ENCODE measurements at regions not wholly inside any gene's neighbourhood (a gene's known extent, or its start where the extent isn't known, plus 50 kb on each side); places are given as distances from the start of the nearest gene placed in this dataset.
"Not testable (repeated sequence)": the region's sequence is repeated elsewhere in the genome, so short reads cannot be mapped to it uniquely, and the experiment has no call there.

- no peaks in the 10 kb centered on the region for H3K36me3 ChIP-seq (ENCODE audit: insufficient read depth, low read length)
- H3K79me2 ChIP-seq (ENCODE audit: insufficient read depth, low read length), result no peaks in the 10 kb centered on the region
- H3K9ac ChIP-seq (ENCODE audit: low read length), result no peak overlapping the region
- no peak overlapping the region for H2AFZ ChIP-seq (ENCODE audit: low read depth, low read length)
- H3K27me3 Mint-ChIP-seq (ENCODE audit: low read depth, unreplicated experiment), result no peaks in the 10 kb centered on the region
- FAIRE-seq (no peak), DNase-seq (ENCODE audit: low read depth) (no peak)
- no peak overlapping the region for H3K27ac ChIP-seq (ENCODE audit: low read depth, low read length)
- H3K4me3 Mint-ChIP-seq (ENCODE audit: unreplicated experiment), result no peak overlapping the region
- no peak for TF ChIP-seq EZH2 (IDR thresholded peaks at IDR 0.05; ENCODE audit: insufficient read depth, low read length)
- TF ChIP-seq CTCF (IDR thresholded peaks at IDR 0.05; ENCODE audit: insufficient read depth, low read depth, low read length), result no peak
- no peak overlapping the region for H3K4me2 ChIP-seq (ENCODE audit: low read length)
- no peaks in the 10 kb centered on the region for H4K20me1 ChIP-seq (ENCODE audit: insufficient read depth, low read length)
- H3K9me3 Mint-ChIP-seq (ENCODE audit: unreplicated experiment), result peaks cover 2% of the 10 kb centered on the region
- H3K36me3 Mint-ChIP-seq (ENCODE audit: low read depth, unreplicated experiment), result no peaks in the 10 kb centered on the region
- H3K4me3 ChIP-seq (ENCODE audit: insufficient read depth, low read depth, low read length), result no peak overlapping the region
- H3K4me1 ChIP-seq (ENCODE audit: insufficient read depth, low read length), result no peaks in the 10 kb centered on the region
- H3K27me3 ChIP-seq (ENCODE audit: insufficient read depth, low read length), result no peaks in the 10 kb centered on the region
- no peak overlapping the region for H3K27ac Mint-ChIP-seq (ENCODE audit: unreplicated experiment)
- no peaks in the 10 kb centered on the region for H3K4me1 Mint-ChIP-seq (ENCODE audit: low read depth, unreplicated experiment)
- H3K9me3 ChIP-seq (ENCODE audit: insufficient read depth, low read depth, low read length), result peaks cover 3% of the 10 kb centered on the region
Observed at GRCh38 chr5:44679214-44679613, 129.5 kb upstream of the MRPS30 start.

GRCh38 chr5:44675296-44675695 lies 133.5 kb upstream of the MRPS30 start:
- TF ChIP-seq CTCF (IDR thresholded peaks at IDR 0.05; ENCODE audit: insufficient read depth, low read depth, low read length) (no peak), EZH2 (IDR thresholded peaks at IDR 0.05; ENCODE audit: insufficient read depth, low read length) (no peak)
- Histone ChIP-seq H3K79me2 (ENCODE audit: insufficient read depth, low read length) (no peaks in the 10 kb centered on the region), H3K4me2 (ENCODE audit: low read length) (no peak overlapping the region), H3K9ac (ENCODE audit: low read length) (no peak overlapping the region), H3K27me3 (ENCODE audit: insufficient read depth, low read length) (no peaks in the 10 kb centered on the region), H3K36me3 (ENCODE audit: insufficient read depth, low read length) (no peaks in the 10 kb centered on the region), H3K27ac (ENCODE audit: low read depth, low read length) (no peak overlapping the region), H3K4me1 (ENCODE audit: insufficient read depth, low read length) (no peaks in the 10 kb centered on the region), H3K9me3 (ENCODE audit: insufficient read depth, low read depth, low read length) (peaks cover 3% of the 10 kb centered on the region), H3K4me3 (ENCODE audit: insufficient read depth, low read depth, low read length) (no peak overlapping the region), H4K20me1 (ENCODE audit: insufficient read depth, low read length) (no peaks in the 10 kb centered on the region), H2AFZ (ENCODE audit: low read depth, low read length) (no peak overlapping the region)
- H3K4me3 Mint-ChIP-seq (ENCODE audit: unreplicated experiment), result no peak overlapping the region
- H3K27me3 Mint-ChIP-seq (ENCODE audit: low read depth, unreplicated experiment), result no peaks in the 10 kb centered on the region
- no peaks in the 10 kb centered on the region for H3K4me1 Mint-ChIP-seq (ENCODE audit: low read depth, unreplicated experiment)
- DNase-seq (ENCODE audit: low read depth) (no peak), FAIRE-seq (no peak)
- peaks cover 2% of the 10 kb centered on the region for H3K9me3 Mint-ChIP-seq (ENCODE audit: unreplicated experiment)
- H3K27ac Mint-ChIP-seq (ENCODE audit: unreplicated experiment), result no peak overlapping the region
- no peaks in the 10 kb centered on the region for H3K36me3 Mint-ChIP-seq (ENCODE audit: low read depth, unreplicated experiment)

GRCh38 chr5:44674461-44674860 lies 134.3 kb upstream of the MRPS30 start:
- H3K36me3 Mint-ChIP-seq (ENCODE audit: low read depth, unreplicated experiment), result no peaks in the 10 kb centered on the region
- H3K36me3 ChIP-seq (ENCODE audit: insufficient read depth, low read length), result no peaks in the 10 kb centered on the region
- TF ChIP-seq EZH2 (IDR thresholded peaks at IDR 0.05; ENCODE audit: insufficient read depth, low read length) (no peak), CTCF (IDR thresholded peaks at IDR 0.05; ENCODE audit: insufficient read depth, low read depth, low read length) (no peak)

GRCh38 chr5:44668471-44668870 lies 140.3 kb upstream of the MRPS30 start:
- not testable (repeated sequence) for H3K27ac Mint-ChIP-seq (ENCODE audit: unreplicated experiment); H3K4me3 ChIP-seq (ENCODE audit: insufficient read depth, low read depth, low read length); H3K36me3 Mint-ChIP-seq (ENCODE audit: low read depth, unreplicated experiment); H3K4me2 ChIP-seq (ENCODE audit: low read length); H3K4me1 Mint-ChIP-seq (ENCODE audit: low read depth, unreplicated experiment); H3K4me3 Mint-ChIP-seq (ENCODE audit: unreplicated experiment); DNase-seq (ENCODE audit: low read depth); H3K27me3 ChIP-seq (ENCODE audit: insufficient read depth, low read length); H3K36me3 ChIP-seq (ENCODE audit: insufficient read depth, low read length); H3K4me1 ChIP-seq (ENCODE audit: insufficient read depth, low read length); H3K9me3 Mint-ChIP-seq (ENCODE audit: unreplicated experiment); H3K79me2 ChIP-seq (ENCODE audit: insufficient read depth, low read length); H2AFZ ChIP-seq (ENCODE audit: low read depth, low read length); H3K27ac ChIP-seq (ENCODE audit: low read depth, low read length); FAIRE-seq; H3K27me3 Mint-ChIP-seq (ENCODE audit: low read depth, unreplicated experiment); H3K9me3 ChIP-seq (ENCODE audit: insufficient read depth, low read depth, low read length); H3K9ac ChIP-seq (ENCODE audit: low read length); H4K20me1 ChIP-seq (ENCODE audit: insufficient read depth, low read length)

More at GRCh38 chr5:44674461-44674860, 134.3 kb upstream of the MRPS30 start:
- peaks cover 3% of the 10 kb centered on the region for H3K9me3 ChIP-seq (ENCODE audit: insufficient read depth, low read depth, low read length)
- no peak overlapping the region for H3K27ac ChIP-seq (ENCODE audit: low read depth, low read length)
- H3K4me3 ChIP-seq (ENCODE audit: insufficient read depth, low read depth, low read length), result no peak overlapping the region
- H3K9me3 Mint-ChIP-seq (ENCODE audit: unreplicated experiment), result no peaks in the 10 kb centered on the region
- no peak overlapping the region for H3K27ac Mint-ChIP-seq (ENCODE audit: unreplicated experiment)
- no peaks in the 10 kb centered on the region for H4K20me1 ChIP-seq (ENCODE audit: insufficient read depth, low read length)
- H3K9ac ChIP-seq (ENCODE audit: low read length), result no peak overlapping the region
- no peak for DNase-seq (ENCODE audit: low read depth)
- FAIRE-seq, result no peak
- no peaks in the 10 kb centered on the region for H3K4me1 Mint-ChIP-seq (ENCODE audit: low read depth, unreplicated experiment)
- H3K4me2 ChIP-seq (ENCODE audit: low read length), result no peak overlapping the region
- no peak overlapping the region for H2AFZ ChIP-seq (ENCODE audit: low read depth, low read length)
- no peaks in the 10 kb centered on the region for H3K79me2 ChIP-seq (ENCODE audit: insufficient read depth, low read length)
- H3K4me1 ChIP-seq (ENCODE audit: insufficient read depth, low read length), result no peaks in the 10 kb centered on the region
- no peak overlapping the region for H3K4me3 Mint-ChIP-seq (ENCODE audit: unreplicated experiment)
- H3K27me3 Mint-ChIP-seq (ENCODE audit: low read depth, unreplicated experiment), result no peaks in the 10 kb centered on the region
- H3K27me3 ChIP-seq (ENCODE audit: insufficient read depth, low read length), result no peaks in the 10 kb centered on the region

Data from astrocyte (in vitro differentiated cells and primary cell).